Naive thymus-derived CD8-positive, alpha-beta T cell (primary cell): ENCODE measurements at regions not wholly inside any gene's neighbourhood (a gene's known extent, or its start where the extent isn't known, plus 50 kb on each side); places are given as distances from the start of the nearest gene placed in this dataset.
A peak's percentile ranks its signal among the peaks of the same experiment; 100 is the strongest.

Experiments used
- ATAC-seq, 2 donors: fragments of 150-1000 bp; cut with Tn5 transposase in 1 of 2; sonication (Bioruptor Pico), chemical (Tn5 transposase) in 1 of 2; 1 replicate in 1 of 2; 2 replicates in 1 of 2; pipeline ENCODE4 v1.10.0; 2021; ENCODE audit warnings: mild to moderate bottlenecking in 2 of 2, moderate library complexity in 2 of 2
- POLR2A ChIA-PET: fragments of 350-600 bp; sonication (Branson Sonifier 250); formaldehyde crosslinking; loops from one replicate; lab custom pipeline; 2021; ENCODE audit warnings: antibody characterized with exemption; lab: Charles Lee
- DNase-seq, 10 donors: peaks; one replicate each; pipeline versions ENCODE4 v3.0.0 to v3.0.0-alpha.2; 2020 to 2022
- H3K27ac Mint-ChIP-seq, 10 donors: one replicate each; pipeline ENCODE4 v1.8.0; 2020 to 2022; ENCODE audit warnings: mild to moderate bottlenecking in 10 of 10, mixed read lengths in 10 of 10, moderate library complexity in 4 of 10, inconsistent platforms in 1 of 10
- H3K27me3 Mint-ChIP-seq, 5 donors: one replicate each; pipeline ENCODE4 v1.8.0; 2021 to 2022; ENCODE audit warnings: mixed read lengths in 5 of 5
- H3K36me3 Mint-ChIP-seq, 3 donors: one replicate each; pipeline ENCODE4 v1.8.0; 2020 to 2022; ENCODE audit warnings: mixed read lengths in 3 of 3, mild to moderate bottlenecking in 2 of 3, inconsistent platforms in 1 of 3
- H3K4me1 Mint-ChIP-seq, 4 donors: one replicate each; pipeline ENCODE4 v1.8.0; 2021 to 2022; ENCODE audit warnings: mixed read lengths in 4 of 4
- H3K4me3 Mint-ChIP-seq, 10 donors: one replicate each; pipeline ENCODE4 v1.8.0; 2020 to 2022; ENCODE audit warnings: mild to moderate bottlenecking in 10 of 10, mixed read lengths in 10 of 10, moderate library complexity in 6 of 10, inconsistent platforms in 1 of 10
- H3K9me3 Mint-ChIP-seq, 9 donors: one replicate each; pipeline ENCODE4 v1.8.0; 2020 to 2022; ENCODE audit warnings: mixed read lengths in 9 of 9, mild to moderate bottlenecking in 3 of 9, inconsistent platforms in 1 of 9, moderate library complexity in 1 of 9

DNA sequence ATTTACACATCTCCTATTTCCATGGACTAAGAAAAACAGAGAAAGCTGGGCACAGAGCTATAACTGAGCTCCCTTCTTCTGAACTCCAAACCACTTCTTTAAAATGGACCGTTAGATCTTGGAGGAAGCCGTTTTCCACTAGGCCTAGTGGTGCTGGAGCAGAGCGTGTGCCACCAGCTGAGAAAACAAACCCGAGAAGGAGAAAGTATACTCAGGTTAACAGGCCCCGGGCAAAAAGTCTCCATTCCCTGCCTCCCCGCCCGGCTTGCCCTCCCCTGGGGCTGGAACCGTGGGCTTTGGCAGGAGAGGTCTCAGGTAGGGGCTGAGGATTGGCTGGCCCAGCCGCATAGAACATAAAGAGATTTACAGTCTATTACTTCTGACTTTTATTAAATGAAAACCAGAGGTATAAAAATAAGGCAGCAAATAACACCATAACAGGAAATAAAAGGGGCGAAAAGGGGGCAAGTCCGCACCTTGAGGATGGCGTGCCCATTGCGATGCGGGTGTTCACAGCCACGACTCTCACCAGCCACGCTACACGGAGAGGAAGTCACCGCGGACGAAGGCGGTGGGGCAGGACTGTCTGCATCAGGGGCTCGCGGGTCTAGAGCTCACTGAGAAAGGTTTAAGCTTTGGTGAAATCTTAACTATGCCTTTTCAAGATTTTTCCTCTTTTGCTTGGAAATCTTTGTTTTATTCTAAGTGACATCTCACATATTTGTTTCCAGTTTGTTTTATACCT lies 191.2 kb upstream of the GMDS start:
- H3K9me3 Mint-ChIP-seq = no peaks in the 10 kb centered on the region
- H3K27me3 Mint-ChIP-seq = peaks cover 0 to 3% (median 0%) of the 10 kb centered on the region in 5 donors
- H3K4me1 Mint-ChIP-seq = no peaks in the 10 kb centered on the region
- H3K27ac Mint-ChIP-seq = no peak overlapping the region
- H3K4me3 Mint-ChIP-seq = no peak overlapping the region
- DNase-seq = no peak
- POLR2A ChIA-PET = no interaction called here
- no peak for ATAC-seq
- peaks cover 0 to 6% (median 2%) of the 10 kb centered on the region in 3 donors for H3K36me3 Mint-ChIP-seq

DNA sequence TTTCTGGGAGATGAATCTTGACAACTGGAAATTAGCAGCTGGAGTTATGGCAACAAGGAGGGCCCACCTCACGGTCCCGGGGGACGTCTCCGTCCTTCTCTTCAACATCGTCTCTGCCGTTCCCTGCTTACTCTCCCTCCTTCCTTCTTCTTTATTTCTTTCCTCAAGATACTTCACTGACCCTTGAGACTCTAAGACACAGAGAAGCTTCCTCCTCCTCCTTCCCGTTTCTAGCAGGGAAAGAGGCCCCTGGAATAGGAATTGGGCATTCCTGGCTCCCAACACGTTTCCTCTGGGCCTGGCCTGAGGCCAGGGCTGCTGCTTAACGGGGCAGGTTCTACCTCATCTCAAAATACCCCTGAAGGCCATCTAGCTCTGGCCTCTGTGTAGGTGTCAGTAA lies 189.9 kb upstream of the GMDS start:
- POLR2A ChIA-PET = no interaction called here
- H3K27me3 Mint-ChIP-seq = peaks cover 0 to 3% (median 0%) of the 10 kb centered on the region in 5 donors
- ATAC-seq = no peak

DNA sequence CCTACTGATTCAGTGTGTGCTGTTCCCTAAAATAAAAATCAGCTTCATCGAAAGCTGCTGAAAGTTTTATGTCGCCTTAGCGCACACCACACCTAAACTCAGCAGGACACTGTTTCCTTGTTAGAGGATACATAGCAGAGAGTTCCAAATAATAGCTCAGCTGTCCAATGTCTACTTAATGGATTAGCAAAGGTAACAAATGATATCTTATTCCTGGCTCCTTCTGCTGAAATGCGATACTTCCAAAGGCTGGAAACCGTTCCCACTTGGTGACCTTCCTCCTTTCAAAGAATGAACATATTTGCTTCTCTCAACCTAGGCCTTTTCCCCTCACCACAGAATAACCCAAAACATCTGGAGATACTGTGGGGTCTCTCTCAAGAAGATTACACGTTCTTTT lies 189.5 kb upstream of the GMDS start:
- DNase-seq = no peak
- Mint-ChIP-seq H3K4me3 (no peak overlapping the region), H3K27me3 (peaks cover 0 to 3% (median 0%) of the 10 kb centered on the region in 5 donors), H3K9me3 (no peaks in the 10 kb centered on the region), H3K4me1 (no peaks in the 10 kb centered on the region), H3K36me3 (peaks cover 0 to 6% (median 2%) of the 10 kb centered on the region in 3 donors), H3K27ac (no peak overlapping the region)
- POLR2A ChIA-PET = no interaction called here
- ATAC-seq = no peak

More for the DNA sequence above, 189.9 kb upstream of the GMDS start:
- Mint-ChIP-seq H3K27ac (peak overlapping the region in 1 of 10 donors; percentile 39), H3K36me3 (peaks cover 0 to 6% (median 2%) of the 10 kb centered on the region in 3 donors), H3K9me3 (no peaks in the 10 kb centered on the region), H3K4me3 (no peak overlapping the region), H3K4me1 (no peaks in the 10 kb centered on the region)
- DNase-seq = no peak

DNA sequence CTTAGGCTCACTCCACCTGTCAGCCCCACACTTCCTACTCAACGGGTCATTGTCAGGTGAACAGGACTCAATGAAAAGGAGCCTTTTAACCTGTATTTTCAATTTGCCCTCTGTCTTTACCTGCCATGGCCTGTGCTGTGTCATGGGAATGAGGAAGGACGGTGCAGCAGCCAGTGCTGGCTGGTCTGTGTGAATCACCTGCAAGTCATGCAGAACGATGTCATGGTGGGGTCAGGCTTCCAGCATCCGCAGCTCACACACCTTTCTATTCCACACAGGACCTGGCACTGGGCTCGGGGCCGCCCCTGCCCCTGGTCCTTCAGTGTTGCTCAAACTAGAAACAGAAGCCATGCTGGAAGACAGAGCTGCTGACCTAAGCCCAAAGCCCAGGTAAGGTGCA lies 188.7 kb upstream of the GMDS start:
- no peak for ATAC-seq
- H3K4me3 Mint-ChIP-seq = no peak overlapping the region
- no peaks in the 10 kb centered on the region for H3K9me3 Mint-ChIP-seq
- no peak for DNase-seq
- H3K27me3 Mint-ChIP-seq = peaks cover 0 to 3% (median 0%) of the 10 kb centered on the region in 5 donors
- no peaks in the 10 kb centered on the region for H3K4me1 Mint-ChIP-seq
- POLR2A ChIA-PET = no interaction called here
- peaks cover 0 to 6% (median 2%) of the 10 kb centered on the region in 3 donors for H3K36me3 Mint-ChIP-seq
- no peak overlapping the region for H3K27ac Mint-ChIP-seq

GRCh38 chr6:2433711-2434110 lies 188.3 kb upstream of the GMDS start:
- ATAC-seq = no peak
- H3K9me3 Mint-ChIP-seq = no peaks in the 10 kb centered on the region
- peaks cover 0 to 6% (median 2%) of the 10 kb centered on the region in 3 donors for H3K36me3 Mint-ChIP-seq
- DNase-seq = no peak
- POLR2A ChIA-PET = no interaction called here
- no peaks in the 10 kb centered on the region for H3K4me1 Mint-ChIP-seq
- no peak overlapping the region for H3K4me3 Mint-ChIP-seq
- H3K27me3 Mint-ChIP-seq = peaks cover 0 to 3% (median 0%) of the 10 kb centered on the region in 5 donors
- no peak overlapping the region for H3K27ac Mint-ChIP-seq

DNA sequence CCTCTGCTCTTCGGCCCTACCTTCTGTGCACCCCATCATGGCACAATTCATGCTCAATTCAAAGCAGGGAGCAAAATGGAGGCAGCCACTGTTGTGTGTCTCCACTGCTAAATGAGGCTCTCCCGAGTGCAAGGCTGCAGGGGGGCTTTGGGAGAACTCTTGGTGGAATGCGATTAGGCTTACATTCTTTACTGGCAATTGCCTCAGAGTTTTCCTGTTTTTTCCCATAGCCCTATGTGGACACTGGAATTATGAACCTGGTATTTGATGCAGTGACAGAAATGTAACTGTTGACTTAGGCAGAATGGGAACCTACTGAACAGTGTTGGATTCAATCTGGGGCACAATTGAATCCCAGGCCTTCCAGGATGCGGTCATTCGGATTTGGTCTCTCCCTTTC lies 187.9 kb upstream of the GMDS start:
- no peaks in the 10 kb centered on the region for H3K27me3 Mint-ChIP-seq
- POLR2A ChIA-PET = no interaction called here
- no peak for ATAC-seq

GRCh38 chr6:2432292-2432691 lies 186.9 kb upstream of the GMDS start:
- Mint-ChIP-seq H3K27ac (no peak overlapping the region), H3K9me3 (no peaks in the 10 kb centered on the region), H3K27me3 (no peaks in the 10 kb centered on the region), H3K36me3 (peaks cover 0 to 4% (median 0%) of the 10 kb centered on the region in 3 donors), H3K4me1 (no peaks in the 10 kb centered on the region), H3K4me3 (no peak overlapping the region)
- ATAC-seq (no peak), DNase-seq (no peak)
- POLR2A ChIA-PET = no interaction called here

More for the DNA sequence above, 187.9 kb upstream of the GMDS start:
- DNase-seq = no peak
- no peak overlapping the region for H3K4me3 Mint-ChIP-seq
- H3K27ac Mint-ChIP-seq = peak overlapping the region in 1 of 10 donors; percentile 19
- H3K9me3 Mint-ChIP-seq = no peaks in the 10 kb centered on the region
- peaks cover 0 to 4% (median 0%) of the 10 kb centered on the region in 3 donors for H3K36me3 Mint-ChIP-seq
- no peaks in the 10 kb centered on the region for H3K4me1 Mint-ChIP-seq

- DNase-seq (no peak), ATAC-seq (no peak)
- POLR2A ChIA-PET = no interaction called here
- Mint-ChIP-seq H3K27ac (no peak overlapping the region), H3K27me3 (no peaks in the 10 kb centered on the region), H3K4me1 (no peaks in the 10 kb centered on the region), H3K4me3 (no peak overlapping the region), H3K9me3 (no peaks in the 10 kb centered on the region), H3K36me3 (peaks cover 0 to 4% (median 3%) of the 10 kb centered on the region in 3 donors)
Measured at GRCh38 chr6:2430612-2431011, 185.2 kb upstream of the GMDS start.

DNA sequence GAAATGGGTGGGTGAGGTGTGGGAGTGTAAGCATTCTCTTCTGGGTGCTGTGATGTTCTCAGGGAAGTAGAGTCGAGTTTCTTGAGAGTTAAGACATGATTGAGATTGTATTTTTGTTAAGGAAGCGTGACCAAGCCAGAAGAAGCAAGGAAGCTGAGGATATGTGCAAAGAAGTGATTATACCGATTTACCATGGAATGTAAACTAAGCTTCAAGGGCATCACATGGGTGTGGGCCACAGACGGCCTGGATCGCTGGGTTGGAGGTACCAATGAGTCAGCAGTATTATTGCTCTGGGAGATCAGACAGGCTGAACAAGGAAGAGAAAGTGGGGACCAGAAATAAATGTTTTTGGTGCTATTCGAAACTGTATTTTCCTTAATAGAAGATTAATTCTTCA lies 184.1 kb upstream of the GMDS start:
- peaks cover 4 to 10% (median 4%) of the 10 kb centered on the region in 3 donors for H3K36me3 Mint-ChIP-seq
- POLR2A ChIA-PET = no interaction called here
- ATAC-seq = no peak
- peaks cover 0 to 7% (median 0%) of the 10 kb centered on the region in 9 donors for H3K9me3 Mint-ChIP-seq
- no peak overlapping the region for H3K4me3 Mint-ChIP-seq
- no peak overlapping the region for H3K27ac Mint-ChIP-seq
- DNase-seq = no peak
- no peaks in the 10 kb centered on the region for H3K4me1 Mint-ChIP-seq
- peaks cover 0 to 2% (median 0%) of the 10 kb centered on the region in 5 donors for H3K27me3 Mint-ChIP-seq

DNA sequence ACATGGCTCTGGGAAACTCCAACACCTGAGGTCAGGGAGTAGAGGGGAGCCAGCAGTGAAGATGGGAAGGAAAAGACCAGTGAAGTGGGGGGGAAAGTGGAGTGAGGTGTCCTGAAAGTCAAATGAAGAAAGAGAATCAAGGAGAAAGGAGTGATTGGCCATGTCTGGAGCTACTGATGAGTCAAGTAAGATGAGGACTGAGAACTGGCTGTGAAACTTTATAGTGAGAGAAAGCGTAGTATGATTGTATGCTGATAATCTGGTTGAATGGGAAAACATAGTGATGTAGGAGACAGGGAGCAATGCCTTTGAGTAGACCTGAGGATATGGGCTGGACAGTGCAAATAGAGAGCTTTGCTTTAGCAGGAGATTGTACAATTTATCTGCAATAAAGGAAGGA lies 183.6 kb upstream of the GMDS start:
- no peak overlapping the region for H3K27ac Mint-ChIP-seq
- ATAC-seq (no peak), DNase-seq (no peak)
- no peaks in the 10 kb centered on the region for H3K4me1 Mint-ChIP-seq
- H3K4me3 Mint-ChIP-seq = no peak overlapping the region
- peaks cover 0 to 8% (median 0%) of the 10 kb centered on the region in 9 donors for H3K9me3 Mint-ChIP-seq
- H3K36me3 Mint-ChIP-seq = peaks cover 4 to 10% (median 6%) of the 10 kb centered on the region in 3 donors
- POLR2A ChIA-PET = no interaction called here
- peaks cover 0 to 2% (median 0%) of the 10 kb centered on the region in 5 donors for H3K27me3 Mint-ChIP-seq

- H3K27me3 Mint-ChIP-seq = peaks cover 0 to 2% (median 0%) of the 10 kb centered on the region in 5 donors
- H3K27ac Mint-ChIP-seq = no peak overlapping the region
- peaks cover 4 to 10% (median 6%) of the 10 kb centered on the region in 3 donors for H3K36me3 Mint-ChIP-seq
- POLR2A ChIA-PET = no interaction called here
- ATAC-seq (no peak), DNase-seq (no peak)
- no peaks in the 10 kb centered on the region for H3K4me1 Mint-ChIP-seq
- H3K4me3 Mint-ChIP-seq = no peak overlapping the region
- H3K9me3 Mint-ChIP-seq = peaks cover 0 to 8% (median 0%) of the 10 kb centered on the region in 9 donors
Measured at GRCh38 chr6:2426561-2427340, 181.3 kb upstream of the GMDS start.

DNA sequence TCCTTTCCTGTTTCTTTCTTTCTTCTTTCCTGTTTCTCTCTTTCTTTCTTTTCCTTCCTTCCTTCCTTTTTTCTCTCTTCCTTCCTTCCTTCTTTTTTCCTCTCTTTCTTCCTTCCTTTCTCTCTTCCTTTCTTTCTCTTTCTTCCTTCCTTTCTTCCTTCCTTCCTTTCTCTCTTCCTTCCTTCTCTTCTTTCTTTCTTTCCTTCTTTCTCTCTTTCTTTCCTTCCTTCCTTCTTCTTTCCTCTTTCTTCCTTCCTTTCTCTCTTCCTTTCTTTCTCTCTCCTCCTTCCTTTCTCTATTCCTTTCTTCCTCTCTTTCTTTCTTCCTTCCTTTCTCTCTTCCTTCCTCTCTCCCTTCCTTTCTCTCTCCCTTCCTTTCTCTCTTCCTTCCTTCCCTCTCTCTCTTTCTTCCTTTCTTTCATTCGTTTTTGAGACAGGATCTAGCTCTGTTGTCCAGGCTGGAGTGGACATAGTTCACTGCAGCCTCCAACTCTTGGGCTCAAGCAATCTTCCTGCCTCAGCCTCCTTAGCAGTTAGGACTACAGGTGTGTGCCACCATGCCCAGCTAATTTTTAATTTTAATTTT lies 170.8 kb upstream of the GMDS start:
- no peak for ATAC-seq
- DNase-seq = no peak
- POLR2A ChIA-PET = no interaction called here
- H3K4me1 Mint-ChIP-seq = no peaks in the 10 kb centered on the region
- H3K27me3 Mint-ChIP-seq = no peaks in the 10 kb centered on the region
- H3K9me3 Mint-ChIP-seq = peaks cover 0 to 16% (median 0%) of the 10 kb centered on the region in 9 donors
- no peak overlapping the region for H3K4me3 Mint-ChIP-seq
- peak overlapping the region in 1 of 10 donors; percentile 28 for H3K27ac Mint-ChIP-seq
- no peaks in the 10 kb centered on the region for H3K36me3 Mint-ChIP-seq
